ENCODE measurements at regions not wholly inside any gene's neighbourhood (a gene's known extent, or its start where the extent isn't known, plus 50 kb on each side); places are given as distances from the start of the nearest gene placed in this dataset.

- DNase-seq: no peak
Measured at GRCh38 chr5:105952875-105953274, 1717.9 kb downstream of the EFNA5 start.

GRCh38 chr5:105947461-105947860 is 1723.3 kb downstream of the EFNA5 start:
- DNase-seq: no peak

- no peak for DNase-seq
Measured at GRCh38 chr5:105945203-105945972, 1725.3 kb downstream of the EFNA5 start.

GRCh38 chr5:105940181-105940580 is 1730.6 kb downstream of the EFNA5 start:
- DNase-seq: no peak

GRCh38 chr5:105934171-105934570 is 1736.6 kb downstream of the EFNA5 start:
- no peak for DNase-seq

- no peak for DNase-seq
Measured at GRCh38 chr5:105931881-105932421, 1738.8 kb downstream of the EFNA5 start.

- DNase-seq: no peak
Measured at GRCh38 chr5:105929858-105930257, 1740.9 kb downstream of the EFNA5 start.

- DNase-seq: no peak
Measured at GRCh38 chr5:105924366-105924765, 1746.4 kb downstream of the EFNA5 start.

- DNase-seq: no peak
Measured at GRCh38 chr5:105922574-105922973, 1748.2 kb downstream of the EFNA5 start.

- DNase-seq: no peak
Measured at GRCh38 chr5:105922080-105922479, 1748.7 kb downstream of the EFNA5 start.

- DNase-seq: no peak
Measured at GRCh38 chr5:105917189-105917588, 1753.5 kb downstream of the EFNA5 start.

- DNase-seq: no peak
Measured at GRCh38 chr5:105907016-105907415, 1763.7 kb downstream of the EFNA5 start.

- no peak for DNase-seq
Measured at GRCh38 chr5:105905392-105905791, 1765.3 kb downstream of the EFNA5 start.

GRCh38 chr5:105903069-105903468 is 1767.7 kb downstream of the EFNA5 start:
- DNase-seq: no peak

GRCh38 chr5:105899726-105900125 is 1771.0 kb downstream of the EFNA5 start:
- DNase-seq: no peak

GRCh38 chr5:105898183-105898582 is 1772.6 kb downstream of the EFNA5 start:
- DNase-seq: no peak

- DNase-seq: no peak
Measured at GRCh38 chr5:105885266-105885665, 1785.5 kb downstream of the EFNA5 start.

- no peak for DNase-seq
Measured at GRCh38 chr5:105882956-105883481, 1787.7 kb downstream of the EFNA5 start.

- no peak for DNase-seq
Measured at GRCh38 chr5:105878402-105878801, 1792.3 kb downstream of the EFNA5 start.

GRCh38 chr5:105877592-105877991 is 1793.1 kb downstream of the EFNA5 start:
- DNase-seq: no peak

GRCh38 chr5:105874316-105874715 is 1796.4 kb downstream of the EFNA5 start:
- no peak for DNase-seq

- DNase-seq: no peak
Measured at GRCh38 chr5:105872569-105873270, 1798.0 kb downstream of the EFNA5 start.

GRCh38 chr5:105868038-105868780 is 1802.5 kb downstream of the EFNA5 start:
- DNase-seq: no peak

All from activated gamma-delta T cell (primary cell).